ENCODE measurements at regions not wholly inside any gene's neighbourhood (a gene's known extent, or its start where the extent isn't known, plus 50 kb on each side); places are given as distances from the start of the nearest gene placed in this dataset.

GRCh38 chr4:171390626-171391025 lies 422.6 kb upstream of the GALNTL6 start:
- no peak for DNase-seq (ENCODE audit: low spot score)
- no peak for TF ChIP-seq CTCF (IDR thresholded peaks at IDR 0.05)
- Mint-ChIP-seq H3K27me3 (ENCODE audit: low read depth) (no peaks in the 10 kb centered on the region), H3K27ac (ENCODE audit: unreplicated experiment) (no peak overlapping the region), H3K4me3 (ENCODE audit: unreplicated experiment) (no peak overlapping the region), H3K9me3 (ENCODE audit: low read depth) (peaks cover 15% of the 10 kb centered on the region), H3K4me1 (ENCODE audit: low read depth) (no peaks in the 10 kb centered on the region), H3K36me3 (ENCODE audit: low read depth) (no peaks in the 10 kb centered on the region)

GRCh38 chr4:171378323-171378722 lies 434.9 kb upstream of the GALNTL6 start:
- Mint-ChIP-seq H3K4me1 (ENCODE audit: low read depth) (peaks cover 10% of the 10 kb centered on the region), H3K27me3 (ENCODE audit: low read depth) (no peaks in the 10 kb centered on the region), H3K36me3 (ENCODE audit: low read depth) (no peaks in the 10 kb centered on the region), H3K4me3 (ENCODE audit: unreplicated experiment) (no peak overlapping the region), H3K27ac (ENCODE audit: unreplicated experiment) (no peak overlapping the region), H3K9me3 (ENCODE audit: low read depth) (peaks cover 5% of the 10 kb centered on the region)
- DNase-seq (ENCODE audit: low spot score), result no peak
- no peak for TF ChIP-seq CTCF (IDR thresholded peaks at IDR 0.05)

- H3K9me3 Mint-ChIP-seq (ENCODE audit: low read depth), result peaks cover 5% of the 10 kb centered on the region
- no peak overlapping the region for H3K27ac Mint-ChIP-seq (ENCODE audit: unreplicated experiment)
- H3K27me3 Mint-ChIP-seq (ENCODE audit: low read depth), result no peaks in the 10 kb centered on the region
- no peaks in the 10 kb centered on the region for H3K36me3 Mint-ChIP-seq (ENCODE audit: low read depth)
- no peak for DNase-seq (ENCODE audit: low spot score)
- TF ChIP-seq CTCF (IDR thresholded peaks at IDR 0.05), result no peak
- H3K4me3 Mint-ChIP-seq (ENCODE audit: unreplicated experiment), result no peak overlapping the region
- H3K4me1 Mint-ChIP-seq (ENCODE audit: low read depth), result peaks cover 10% of the 10 kb centered on the region
Observed at GRCh38 chr4:171376724-171377123, 436.5 kb upstream of the GALNTL6 start.

- no peak overlapping the region for H3K27ac Mint-ChIP-seq (ENCODE audit: unreplicated experiment)
- H3K27me3 Mint-ChIP-seq (ENCODE audit: low read depth), result no peaks in the 10 kb centered on the region
- no peak for TF ChIP-seq CTCF (IDR thresholded peaks at IDR 0.05)
- no peak overlapping the region for H3K4me3 Mint-ChIP-seq (ENCODE audit: unreplicated experiment)
- no peak for DNase-seq (ENCODE audit: low spot score)
- peaks cover 10% of the 10 kb centered on the region for H3K9me3 Mint-ChIP-seq (ENCODE audit: low read depth)
- no peaks in the 10 kb centered on the region for H3K36me3 Mint-ChIP-seq (ENCODE audit: low read depth)
- no peaks in the 10 kb centered on the region for H3K4me1 Mint-ChIP-seq (ENCODE audit: low read depth)
Observed at GRCh38 chr4:171353535-171353934, 459.7 kb upstream of the GALNTL6 start.

- Mint-ChIP-seq H3K36me3 (ENCODE audit: low read depth) (no peaks in the 10 kb centered on the region), H3K4me1 (ENCODE audit: low read depth) (no peaks in the 10 kb centered on the region), H3K9me3 (ENCODE audit: low read depth) (no peaks in the 10 kb centered on the region), H3K27ac (ENCODE audit: unreplicated experiment) (no peak overlapping the region), H3K27me3 (ENCODE audit: low read depth) (no peaks in the 10 kb centered on the region), H3K4me3 (ENCODE audit: unreplicated experiment) (no peak overlapping the region)
- no peak for TF ChIP-seq CTCF (IDR thresholded peaks at IDR 0.05)
- no peak for DNase-seq (ENCODE audit: low spot score)
Observed at GRCh38 chr4:171348090-171348489, 465.1 kb upstream of the GALNTL6 start.

Data from chondrocyte (in vitro differentiated cells).